HG03575 (cell line): ENCODE measurements at regions not wholly inside any gene's neighbourhood (a gene's known extent, or its start where the extent isn't known, plus 50 kb on each side); places are given as distances from the start of the nearest gene placed in this dataset.
"Not testable (repeated sequence)": the region's sequence is repeated elsewhere in the genome, so short reads cannot be mapped to it uniquely, and the experiment has no call there.

ENCODE experiments used
- ATAC-seq: cut with Tn5 transposase; IDR thresholded peaks from one replicate; pipeline ENCODE4 v1.9.1; 2021; ENCODE audit not compliant: unreplicated experiment, insufficient number of reproducible peaks, low FRiP score; ENCODE audit errors: extremely low read depth

GRCh38 chr1:200292699-200293098, 117.1 kb downstream of the ZNF281 start:
- no peak for ATAC-seq

GRCh38 chr1:200291106-200291505, 118.7 kb downstream of the ZNF281 start:
- ATAC-seq = no peak

- ATAC-seq = no peak
Measured at GRCh38 chr1:200290010-200290685, 119.7 kb downstream of the ZNF281 start.

- no peak for ATAC-seq
Measured at GRCh38 chr1:200288226-200288625, 121.6 kb downstream of the ZNF281 start.

GRCh38 chr1:200284236-200284635, 125.6 kb downstream of the ZNF281 start:
- not testable (repeated sequence) for ATAC-seq

- ATAC-seq = no peak
Measured at GRCh38 chr1:200282497-200283122, 127.2 kb downstream of the ZNF281 start.

GRCh38 chr1:200281201-200281835, 128.5 kb downstream of the ZNF281 start:
- ATAC-seq = no peak

GRCh38 chr1:200279810-200280411, 129.9 kb downstream of the ZNF281 start:
- no peak for ATAC-seq

- ATAC-seq = no peak
Measured at GRCh38 chr1:200275816-200276453, 133.9 kb downstream of the ZNF281 start.

GRCh38 chr1:200275415-200275814, 134.4 kb downstream of the ZNF281 start:
- ATAC-seq = no peak

GRCh38 chr1:200274116-200274515, 135.7 kb downstream of the ZNF281 start:
- ATAC-seq = no peak

- ATAC-seq = no peak
Measured at GRCh38 chr1:200272481-200273068, 137.3 kb downstream of the ZNF281 start.

GRCh38 chr1:200269256-200269655, 140.6 kb downstream of the ZNF281 start:
- no peak for ATAC-seq

- ATAC-seq = no peak
Measured at GRCh38 chr1:200267937-200268336, 141.9 kb downstream of the ZNF281 start.

GRCh38 chr1:200267458-200267857, 142.4 kb downstream of the ZNF281 start:
- ATAC-seq = no peak

GRCh38 chr1:200266871-200267270, 143.0 kb downstream of the ZNF281 start:
- no peak for ATAC-seq

GRCh38 chr1:200265881-200266280, 144.0 kb downstream of the ZNF281 start:
- no peak for ATAC-seq

GRCh38 chr1:200265104-200265503, 144.7 kb downstream of the ZNF281 start:
- no peak for ATAC-seq

- ATAC-seq = no peak
Measured at GRCh38 chr1:200263203-200263602, 146.6 kb downstream of the ZNF281 start.
